Omental fat pad (tissue), 3 donors: ENCODE measurements at regions not wholly inside any gene's neighbourhood (a gene's known extent, or its start where the extent isn't known, plus 50 kb on each side); places are given as distances from the start of the nearest gene placed in this dataset.

Source experiments
- ATAC-seq: fragments of 150-250 bp; one replicate; pipeline ENCODE4 v1.9.1; 2016; ENCODE audit warnings: mild to moderate bottlenecking, moderate library complexity; ENCODE audit not compliant: low FRiP score
- DNase-seq: peaks from one replicate; pipeline ENCODE4 v3.0.0-alpha.2; 2019; ENCODE audit warnings: low spot score
- TF ChIP-seq, protein P1 (sequence below), 3 donors: fragments of 450-650 bp; IDR thresholded peaks; one replicate each; pipeline ENCODE4 v1.5.1; 2016 to 2017; ENCODE audit warnings: antibody characterized with exemption in 3 of 3, mild to moderate bottlenecking in 3 of 3, moderate library complexity in 2 of 3

DNA sequence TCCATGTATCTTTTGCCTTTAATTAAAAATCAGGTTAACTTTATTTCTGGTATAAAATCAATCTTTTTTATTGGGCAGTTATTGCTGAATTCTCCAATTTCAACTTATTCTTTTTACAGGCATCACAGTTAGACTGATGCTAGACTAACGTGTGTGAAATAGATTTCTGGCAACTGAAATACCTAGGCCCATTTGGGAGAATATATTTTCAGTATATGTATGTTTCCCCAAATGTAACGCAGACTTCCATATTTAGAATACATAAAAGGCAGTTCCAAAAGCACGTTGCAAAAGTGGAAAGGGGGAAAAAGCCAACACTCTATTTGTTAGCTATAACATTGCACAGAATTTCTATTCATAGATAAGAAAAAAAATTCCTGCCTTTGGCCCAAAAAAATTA, 297.0 kb downstream of the ATP23 start:
- TF ChIP-seq, protein P1, sequence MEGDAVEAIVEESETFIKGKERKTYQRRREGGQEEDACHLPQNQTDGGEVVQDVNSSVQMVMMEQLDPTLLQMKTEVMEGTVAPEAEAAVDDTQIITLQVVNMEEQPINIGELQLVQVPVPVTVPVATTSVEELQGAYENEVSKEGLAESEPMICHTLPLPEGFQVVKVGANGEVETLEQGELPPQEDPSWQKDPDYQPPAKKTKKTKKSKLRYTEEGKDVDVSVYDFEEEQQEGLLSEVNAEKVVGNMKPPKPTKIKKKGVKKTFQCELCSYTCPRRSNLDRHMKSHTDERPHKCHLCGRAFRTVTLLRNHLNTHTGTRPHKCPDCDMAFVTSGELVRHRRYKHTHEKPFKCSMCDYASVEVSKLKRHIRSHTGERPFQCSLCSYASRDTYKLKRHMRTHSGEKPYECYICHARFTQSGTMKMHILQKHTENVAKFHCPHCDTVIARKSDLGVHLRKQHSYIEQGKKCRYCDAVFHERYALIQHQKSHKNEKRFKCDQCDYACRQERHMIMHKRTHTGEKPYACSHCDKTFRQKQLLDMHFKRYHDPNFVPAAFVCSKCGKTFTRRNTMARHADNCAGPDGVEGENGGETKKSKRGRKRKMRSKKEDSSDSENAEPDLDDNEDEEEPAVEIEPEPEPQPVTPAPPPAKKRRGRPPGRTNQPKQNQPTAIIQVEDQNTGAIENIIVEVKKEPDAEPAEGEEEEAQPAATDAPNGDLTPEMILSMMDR (IDR thresholded peaks at IDR 0.05), result no peak
- ATAC-seq, result no peak
- no peak for DNase-seq

DNA sequence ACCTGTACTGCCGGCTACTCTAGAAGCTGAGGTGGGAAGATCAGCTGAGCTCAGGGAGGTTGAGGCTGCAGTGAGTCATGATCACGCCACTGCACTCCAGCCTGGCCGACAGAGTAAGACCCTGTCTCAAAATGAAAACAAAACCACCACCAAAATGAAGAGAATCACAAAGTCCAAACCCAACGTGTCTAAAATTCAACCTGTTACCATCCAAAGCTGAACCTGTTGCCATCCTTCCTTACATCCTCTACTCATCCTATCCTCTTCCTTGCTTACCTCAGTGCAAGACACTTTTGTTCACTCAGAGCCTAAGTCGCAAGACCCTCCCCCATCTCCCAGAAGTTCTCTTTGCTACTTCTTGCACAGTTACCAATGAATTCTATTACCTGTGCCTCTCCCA, 299.7 kb downstream of the ATP23 start:
- DNase-seq, result no peak
- ATAC-seq, result no peak
- TF ChIP-seq, protein P1 (IDR thresholded peaks at IDR 0.05), result no peak

DNA sequence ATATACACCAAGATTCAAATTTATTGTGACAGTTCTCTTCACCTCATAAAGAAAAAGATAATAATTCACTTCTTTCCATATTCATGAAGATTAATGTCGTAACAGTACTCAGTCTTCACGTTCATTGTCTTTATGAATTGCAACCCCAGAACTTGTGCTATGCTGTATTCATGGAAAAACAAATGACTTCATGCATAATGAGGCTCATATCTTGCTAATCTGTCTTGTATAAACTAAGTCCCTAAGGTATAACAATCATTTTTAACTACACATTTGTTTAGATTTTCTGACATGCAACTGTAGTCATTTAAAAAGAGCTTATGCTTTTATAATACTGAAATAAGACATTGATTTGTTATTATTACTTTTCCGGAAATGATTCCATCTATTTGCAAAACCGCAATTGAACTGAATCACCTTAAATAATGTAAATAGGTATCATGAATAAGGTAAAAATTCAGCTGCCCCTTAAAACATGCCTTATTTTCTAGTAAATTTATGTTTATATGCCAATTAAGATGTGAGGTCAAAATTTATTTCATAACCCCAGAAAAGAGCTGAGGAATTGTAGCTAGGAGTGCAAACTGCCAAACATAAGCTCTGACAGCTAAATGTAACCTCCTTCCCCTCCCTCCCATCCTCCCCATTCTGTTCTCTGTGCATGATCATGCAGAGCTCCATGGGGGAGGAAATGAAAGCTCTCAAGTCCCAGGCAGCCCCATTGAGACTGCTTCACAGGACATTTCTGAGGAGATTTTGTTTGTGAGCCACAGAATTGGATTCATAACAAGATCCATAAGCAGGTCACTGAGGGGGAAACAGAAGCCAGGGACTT, 301.6 kb downstream of the ATP23 start:
- TF ChIP-seq, protein P1 (IDR thresholded peaks at IDR 0.05), result no peak
- ATAC-seq (no peak), DNase-seq (no peak)

DNA sequence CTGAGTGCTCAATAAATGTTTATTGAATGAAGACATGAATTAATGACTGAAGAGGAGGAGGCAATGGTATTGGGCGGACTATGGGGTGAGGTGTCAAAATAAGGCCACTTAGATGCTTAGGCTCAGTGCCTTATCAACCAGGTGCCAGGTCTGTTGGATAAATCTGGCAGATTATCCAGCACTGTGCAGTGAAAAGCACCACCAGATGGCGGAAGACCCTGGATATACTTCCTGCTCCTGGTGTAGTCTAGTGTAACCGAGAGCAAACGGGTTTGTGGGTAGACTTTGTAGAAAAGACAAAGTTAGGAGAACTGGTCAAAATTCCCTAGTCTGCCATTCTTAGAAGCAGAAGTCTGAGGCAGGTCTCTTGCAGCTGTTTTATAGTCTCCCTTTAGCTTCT, 306.3 kb downstream of the ATP23 start:
- ATAC-seq, result no peak
- DNase-seq, result no peak
- TF ChIP-seq, protein P1 (IDR thresholded peaks at IDR 0.05), result no peak

DNA sequence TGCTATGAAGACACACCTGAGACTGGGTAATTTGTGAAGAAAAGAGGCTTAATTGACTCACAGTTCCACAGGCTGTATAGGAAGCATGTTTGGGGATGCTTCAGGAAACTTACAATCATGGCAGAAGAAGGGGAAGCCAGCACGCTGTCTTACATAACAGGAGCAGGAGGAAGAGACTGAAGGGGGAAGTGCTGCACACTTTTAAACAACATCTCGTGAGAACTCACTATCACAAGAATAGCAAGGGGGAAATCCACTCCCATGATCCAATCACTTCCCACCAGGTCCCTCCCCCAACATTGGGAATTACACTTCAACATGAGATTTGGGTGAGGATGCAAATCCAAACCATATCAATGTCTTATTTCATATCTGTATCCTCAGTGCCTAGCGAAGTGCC, 307.2 kb downstream of the ATP23 start:
- no peak for ATAC-seq
- DNase-seq, result no peak
- TF ChIP-seq, protein P1 (IDR thresholded peaks at IDR 0.05), result no peak

DNA sequence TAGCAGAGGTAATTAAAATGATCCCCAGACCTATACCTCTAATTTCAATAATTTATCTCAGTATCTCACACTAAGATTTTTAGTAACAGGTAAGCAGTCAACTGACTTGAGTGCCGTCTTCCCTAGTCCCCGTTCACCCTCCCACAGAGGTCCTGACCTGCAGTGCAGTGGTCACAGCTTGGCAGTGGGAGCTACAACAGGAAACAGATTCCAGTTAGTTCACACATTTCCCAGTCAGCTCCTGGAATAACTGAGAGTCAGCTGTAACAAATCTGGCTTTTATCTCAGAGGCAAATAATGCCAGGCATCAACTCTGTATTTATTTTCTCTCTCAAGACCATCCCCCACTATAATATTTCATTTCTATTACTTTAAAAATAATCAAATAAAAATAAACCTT, 308.2 kb downstream of the ATP23 start:
- no peak for DNase-seq
- peak; percentile 20 for ATAC-seq
- TF ChIP-seq, protein P1 (IDR thresholded peaks at IDR 0.05), result no peak

DNA sequence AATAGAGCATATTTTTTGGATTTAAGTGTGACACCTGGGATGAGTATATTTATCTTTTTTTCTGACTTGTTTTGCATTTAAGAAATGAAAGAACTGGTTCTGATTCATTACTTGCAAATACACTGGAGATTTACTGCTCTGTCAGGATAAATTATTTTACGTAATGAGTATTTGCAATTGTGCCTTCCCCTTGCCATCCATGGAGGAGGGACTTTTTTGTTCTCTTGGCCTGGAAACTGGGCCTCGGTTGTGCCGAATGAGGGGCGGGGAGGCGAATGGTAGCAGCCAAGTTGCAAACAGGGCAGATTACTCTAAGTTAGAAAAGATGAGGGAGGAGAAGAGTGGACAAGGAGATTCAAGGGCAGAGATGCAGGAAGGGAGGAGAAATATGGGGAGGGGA, 308.7 kb downstream of the ATP23 start:
- ATAC-seq (peak; percentile 76), DNase-seq (no peak)
- TF ChIP-seq, protein P1 (IDR thresholded peaks at IDR 0.05), result no peak
